H9 (cell line): ENCODE measurements at regions not wholly inside any gene's neighbourhood (a gene's known extent, or its start where the extent isn't known, plus 50 kb on each side); places are given as distances from the start of the nearest gene placed in this dataset.

ENCODE experiments used
- DNase-seq: peaks from one replicate; pipeline ENCODE4 v3.0.0-alpha.2; 2017
- H2AFZ ChIP-seq: one replicate; pipeline ENCODE4 v1.6.1; 2013; ENCODE audit warnings: mild to moderate bottlenecking, low read length, control low read depth, moderate library complexity
- H2AK5ac ChIP-seq: 2 replicates; pipeline ENCODE4 v1.6.1; 2013; ENCODE audit warnings: low read length, control low read depth, mixed read lengths; ENCODE audit not compliant: insufficient read length
- H2BK120ac ChIP-seq: one replicate; pipeline ENCODE4 v1.6.1; 2013; ENCODE audit warnings: low read depth, mild to moderate bottlenecking, low read length, control low read depth, inconsistent platforms; ENCODE audit not compliant: poor library complexity, severe bottlenecking
- H2BK12ac ChIP-seq: 2 replicates; pipeline ENCODE4 v1.6.1; 2013; ENCODE audit warnings: low read length, control low read depth, mixed read lengths, low read depth; ENCODE audit not compliant: insufficient read length
- H2BK15ac ChIP-seq: 2 replicates; pipeline ENCODE4 v1.6.1; 2013; ENCODE audit warnings: low read depth, low read length, control low read depth
- H2BK20ac ChIP-seq: one replicate; pipeline ENCODE4 v1.6.1; 2013; ENCODE audit warnings: low read depth, mild to moderate bottlenecking, low read length, control low read depth, inconsistent platforms; ENCODE audit not compliant: poor library complexity, severe bottlenecking
- H2BK5ac ChIP-seq: 2 replicates; pipeline ENCODE4 v1.6.1; 2013; ENCODE audit warnings: low read length, control low read depth, mixed read lengths; ENCODE audit not compliant: insufficient read length
- H3K14ac ChIP-seq: 2 replicates; pipeline ENCODE4 v1.6.1; 2013; ENCODE audit warnings: low read length, control low read depth; ENCODE audit not compliant: insufficient read depth
- H3K18ac ChIP-seq: 2 replicates; pipeline ENCODE4 v1.6.1; 2013; ENCODE audit warnings: low read depth, mild to moderate bottlenecking, mixed read lengths, low read length, control low read depth; ENCODE audit not compliant: insufficient read length
- H3K23ac ChIP-seq: 2 replicates; pipeline ENCODE4 v1.6.1; 2013; ENCODE audit warnings: low read length, control low read depth, mixed read lengths, low read depth; ENCODE audit not compliant: insufficient read length
- H3K23me2 ChIP-seq: 2 replicates; pipeline ENCODE4 v1.6.1; 2013; ENCODE audit warnings: low read depth, mild to moderate bottlenecking, mixed read lengths, low read length, control low read depth; ENCODE audit not compliant: insufficient read length, poor library complexity, severe bottlenecking
- H3K27ac ChIP-seq: 2 replicates; pipeline ENCODE4 v1.5.1; 2013; ENCODE audit warnings: low read length, control low read depth, mixed read lengths, low read depth; ENCODE audit not compliant: insufficient read length
- H3K27me3 ChIP-seq: 2 replicates; pipeline ENCODE4 v1.6.1; 2013; ENCODE audit warnings: low read length, control low read depth, inconsistent platforms; ENCODE audit not compliant: insufficient read depth
- H3K4ac ChIP-seq: 2 replicates; pipeline ENCODE4 v1.6.1; 2013; ENCODE audit warnings: low read depth, mild to moderate bottlenecking, control low read depth, inconsistent platforms, low read length, moderate library complexity
- H3K4me1 ChIP-seq: 2 replicates; pipeline ENCODE4 v1.6.1; 2013; ENCODE audit warnings: low read length, control low read depth, inconsistent platforms; ENCODE audit not compliant: insufficient read depth
- H3K4me2 ChIP-seq: 2 replicates; pipeline ENCODE4 v1.6.1; 2013; ENCODE audit warnings: low read length, control low read depth, mixed read lengths; ENCODE audit not compliant: insufficient read length, insufficient read depth
- H3K56ac ChIP-seq: 2 replicates; pipeline ENCODE4 v1.6.1; 2013; ENCODE audit warnings: low read depth, mild to moderate bottlenecking, mixed read lengths, low read length, control low read depth; ENCODE audit not compliant: insufficient read length
- H3K79me1 ChIP-seq: 2 replicates; pipeline ENCODE4 v1.6.1; 2013; ENCODE audit warnings: low read depth, mild to moderate bottlenecking, moderate library complexity, low read length, control low read depth, inconsistent platforms; ENCODE audit not compliant: insufficient read depth, poor library complexity, severe bottlenecking
- H3K79me2 ChIP-seq: 2 replicates; pipeline ENCODE4 v1.6.1; 2013; ENCODE audit warnings: low read length, control low read depth, inconsistent platforms; ENCODE audit not compliant: insufficient read depth
- H3K9ac ChIP-seq: 2 replicates; pipeline ENCODE4 v1.6.1; 2013; ENCODE audit warnings: low read length, control low read depth, mixed read lengths; ENCODE audit not compliant: insufficient read length; ENCODE audit errors: extremely low read depth
- H3K9me3 ChIP-seq: one replicate; pipeline ENCODE4 v1.6.1; 2013; ENCODE audit warnings: low read depth, low read length, inconsistent platforms; ENCODE audit not compliant: control insufficient read depth
- H3T11ph ChIP-seq: one replicate; pipeline ENCODE4 v1.6.1; 2013; ENCODE audit warnings: mild to moderate bottlenecking, low read length, control low read depth, inconsistent platforms
- H4K20me1 ChIP-seq: one replicate; pipeline ENCODE4 v1.6.1; 2013; ENCODE audit not compliant: control insufficient read depth, insufficient read length, insufficient read depth
- H4K5ac ChIP-seq: 2 replicates; pipeline ENCODE4 v1.6.1; 2013; ENCODE audit warnings: low read depth, mild to moderate bottlenecking, mixed read lengths, low read length, control low read depth; ENCODE audit not compliant: insufficient read length
- H4K8ac ChIP-seq: replicated peaks from 2 replicates; pipeline ENCODE4 v1.6.1; 2013; ENCODE audit warnings: low read length, control low read depth, mixed read lengths, low read depth; ENCODE audit not compliant: insufficient read length
- H4K91ac ChIP-seq: 2 replicates; pipeline ENCODE4 v1.6.1; 2013; ENCODE audit warnings: low read depth, mild to moderate bottlenecking, moderate library complexity, mixed read lengths, low read length, control low read depth; ENCODE audit not compliant: insufficient read length
- H3K27ac Mint-ChIP-seq, 3 experiments: 2 replicates in 2 of 3; 3 replicates in 1 of 3; pipeline ENCODE4 v1.8.0; 2020 to 2021; ENCODE audit warnings: mixed read lengths in 3 of 3, mild to moderate bottlenecking in 1 of 3, moderate library complexity in 1 of 3
- H3K27me3 Mint-ChIP-seq: 2 replicates; pipeline ENCODE4 v1.8.0; 2021; ENCODE audit warnings: low read depth, mild to moderate bottlenecking, moderate library complexity, mixed read lengths
- H3K36me3 Mint-ChIP-seq, 3 experiments: 2 replicates in 2 of 3; 3 replicates in 1 of 3; pipeline ENCODE4 v1.8.0; 2020 to 2021; ENCODE audit warnings: low read depth in 3 of 3, mixed read lengths in 3 of 3; ENCODE audit not compliant: insufficient read depth in 1 of 3
- H3K4me1 Mint-ChIP-seq, 2 experiments: 2 replicates each; pipeline ENCODE4 v1.8.0; 2020; ENCODE audit warnings: mixed read lengths in 2 of 2
- H3K4me3 Mint-ChIP-seq, 2 experiments: 2 replicates in 1 of 2; 3 replicates in 1 of 2; pipeline ENCODE4 v1.8.0; 2020 to 2021; ENCODE audit warnings: mild to moderate bottlenecking in 2 of 2, mixed read lengths in 2 of 2, moderate library complexity in 1 of 2
- H3K9me3 Mint-ChIP-seq, 2 experiments: 2 replicates in 1 of 2; 3 replicates in 1 of 2; pipeline ENCODE4 v1.8.0; 2020; ENCODE audit warnings: mild to moderate bottlenecking in 2 of 2, mixed read lengths in 2 of 2, moderate library complexity in 1 of 2
- WGBS: extraction: QIAGEN DNeasy Blood & Tissue Kit; methylation state at CpG from one replicate; pipeline ENCODE4 v1.1.7; 2013; ENCODE audit warnings: missing lambda C conversion rate, low lambda C conversion rate, mixed read lengths; ENCODE audit not compliant: insufficient read length; ENCODE audit errors: extremely low coverage; 5-methylcytosine and 5-hydroxymethylcytosine counted together
- TF ChIP-seq, protein P1 (sequence below): fragments of 200-600 bp; sonication (generic); conservative IDR thresholded peaks from 3 replicates; pipeline ENCODE4 v1.8.0; 2021; ENCODE audit warnings: antibody characterized with exemption, mild to moderate bottlenecking

GRCh38 chr3:30311781-30312180 is 294.6 kb upstream of the TGFBR2 start:
- H3K14ac ChIP-seq = no peak overlapping the region
- no peaks in the 10 kb centered on the region for H3K27me3 ChIP-seq
- no peak overlapping the region for H2BK15ac ChIP-seq
- H2AFZ ChIP-seq = no peak overlapping the region
- no peak overlapping the region for H4K91ac ChIP-seq
- H3K18ac ChIP-seq = no peak overlapping the region
- no peak overlapping the region for H2BK5ac ChIP-seq
- DNase-seq = no peak
- H3K79me1 ChIP-seq = no peaks in the 10 kb centered on the region
- H2BK12ac ChIP-seq = no peak overlapping the region
- H3K56ac ChIP-seq = no peak overlapping the region
- no peak overlapping the region for H2AK5ac ChIP-seq
- H3K9me3 Mint-ChIP-seq = peaks cover under 1 to 4% of the 10 kb centered on the region in 2 experiments; a peak in 4 of 5 replicates
- H4K8ac ChIP-seq = no peak overlapping the region
- H3K27ac Mint-ChIP-seq = no peak overlapping the region
- no peaks in the 10 kb centered on the region for H3K9me3 ChIP-seq
- H4K20me1 ChIP-seq = no peaks in the 10 kb centered on the region
- H3K79me2 ChIP-seq = no peaks in the 10 kb centered on the region
- no peak overlapping the region for H2BK20ac ChIP-seq
- H3K36me3 Mint-ChIP-seq = peaks cover 0 to 2% (median 0%) of the 10 kb centered on the region in 3 experiments; a peak in 3 of 7 replicates
- no peak overlapping the region for H3K23ac ChIP-seq
- no peak overlapping the region for H3K4me2 ChIP-seq
- H3K4me1 ChIP-seq = no peaks in the 10 kb centered on the region
- no peak overlapping the region for H3K4me3 Mint-ChIP-seq
- TF ChIP-seq, protein P1, sequence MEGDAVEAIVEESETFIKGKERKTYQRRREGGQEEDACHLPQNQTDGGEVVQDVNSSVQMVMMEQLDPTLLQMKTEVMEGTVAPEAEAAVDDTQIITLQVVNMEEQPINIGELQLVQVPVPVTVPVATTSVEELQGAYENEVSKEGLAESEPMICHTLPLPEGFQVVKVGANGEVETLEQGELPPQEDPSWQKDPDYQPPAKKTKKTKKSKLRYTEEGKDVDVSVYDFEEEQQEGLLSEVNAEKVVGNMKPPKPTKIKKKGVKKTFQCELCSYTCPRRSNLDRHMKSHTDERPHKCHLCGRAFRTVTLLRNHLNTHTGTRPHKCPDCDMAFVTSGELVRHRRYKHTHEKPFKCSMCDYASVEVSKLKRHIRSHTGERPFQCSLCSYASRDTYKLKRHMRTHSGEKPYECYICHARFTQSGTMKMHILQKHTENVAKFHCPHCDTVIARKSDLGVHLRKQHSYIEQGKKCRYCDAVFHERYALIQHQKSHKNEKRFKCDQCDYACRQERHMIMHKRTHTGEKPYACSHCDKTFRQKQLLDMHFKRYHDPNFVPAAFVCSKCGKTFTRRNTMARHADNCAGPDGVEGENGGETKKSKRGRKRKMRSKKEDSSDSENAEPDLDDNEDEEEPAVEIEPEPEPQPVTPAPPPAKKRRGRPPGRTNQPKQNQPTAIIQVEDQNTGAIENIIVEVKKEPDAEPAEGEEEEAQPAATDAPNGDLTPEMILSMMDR = no peak
- H4K5ac ChIP-seq = no peak overlapping the region
- no peak overlapping the region for H3K27ac ChIP-seq
- WGBS = no CpG with 5 or more reads among the region's 4 CpGs
- H3K4ac ChIP-seq = no peak overlapping the region
- no peaks in the 10 kb centered on the region for H3K23me2 ChIP-seq
- peaks cover 0 to 2% of the 10 kb centered on the region in 2 experiments; a peak in 1 of 4 replicates for H3K4me1 Mint-ChIP-seq
- no peak overlapping the region for H3T11ph ChIP-seq
- H3K27me3 Mint-ChIP-seq = no peaks in the 10 kb centered on the region
- H2BK120ac ChIP-seq = no peak overlapping the region
- H3K9ac ChIP-seq = no peak overlapping the region
